ENCODE measurements at regions not wholly inside any gene's neighbourhood (a gene's known extent, or its start where the extent isn't known, plus 50 kb on each side); places are given as distances from the start of the nearest gene placed in this dataset.

- Histone ChIP-seq H3K9me3 (no peaks in the 10 kb centered on the region), H3K4me2 (no peak overlapping the region), H3K4me1 (0 out of 3 replicates have a peak, but pooled peaks cover 5% of the 10 kb centered on the region), H3K4me3 (no peak overlapping the region), H3K27ac (no peak overlapping the region)
- DNase-seq (ENCODE audit: low read depth in 1 of 2, low spot score in 1 of 2): no peak
- ChIA-PET CTCF (interaction anchor here (1.3 kb wide), 1 partner anchor 15 kb away, joined by 3 read pairs; no protein-coding TSS in a partner anchor), POLR2A (no interaction called here)
- no peak for ATAC-seq
- WGBS (ENCODE audit: missing lambda C conversion rate): 19% methylated on average over 3 of the region's 3 CpGs
- no peak for TF ChIP-seq SMC3 (IDR thresholded peaks at IDR 0.05)
- FAIRE-seq: no peak
Measured at GRCh38 chr13:90974249-90974975, 373.1 kb upstream of the MIR17HG start.

- Histone ChIP-seq H3K4me3 (no peak overlapping the region), H3K27ac (no peak overlapping the region), H3K4me1 (no peaks in the 10 kb centered on the region), H3K9me3 (no peaks in the 10 kb centered on the region), H3K4me2 (no peak overlapping the region)
- FAIRE-seq (no peak), DNase-seq (ENCODE audit: low read depth in 1 of 2, low spot score in 1 of 2) (no peak), ATAC-seq (no peak)
- 41% methylated on average over 3 of the region's 3 CpGs for WGBS (ENCODE audit: missing lambda C conversion rate)
- no peak for TF ChIP-seq ZNF302 (CRISPR knock-in tag; IDR thresholded peaks at IDR 0.05)
- no peak for TF ChIP-seq FOXS1 (CRISPR knock-in tag; IDR thresholded peaks at IDR 0.05)
- TF ChIP-seq RCOR1 (IDR thresholded peaks at IDR 0.05; ENCODE audit: low read depth, low read length): no peak
- no peak for TF ChIP-seq POLR2A (IDR thresholded peaks at IDR 0.05; ENCODE audit: low read length)
- no peak for TF ChIP-seq MYC (IDR thresholded peaks at IDR 0.05; ENCODE audit: borderline replicate concordance, low read length)
- no peak for TF ChIP-seq MAX (IDR thresholded peaks at IDR 0.05)
- POLR2A ChIA-PET: no interaction called here
- CTCF ChIA-PET: no interaction called here
Measured at GRCh38 chr13:90979059-90979458, 368.4 kb upstream of the MIR17HG start.

- 76% methylated on average over 6 of the region's 6 CpGs for WGBS (ENCODE audit: missing lambda C conversion rate)
- FAIRE-seq: no peak
- no peaks in the 10 kb centered on the region for H3K9me3 ChIP-seq
- no peak overlapping the region for H3K27ac ChIP-seq
- no peak overlapping the region for H3K4me3 ChIP-seq
- no peak overlapping the region for H3K4me2 ChIP-seq
- no peak for ATAC-seq
- no peak for TF ChIP-seq CTCF (IDR thresholded peaks at IDR 0.05)
- TF ChIP-seq ZSCAN20 (CRISPR knock-in tag; IDR thresholded peaks at IDR 0.05): no peak
- TF ChIP-seq ZNF302 (CRISPR knock-in tag; IDR thresholded peaks at IDR 0.05): no peak
- no peak for TF ChIP-seq POLR2AphosphoS2 (conservative IDR thresholded peaks at IDR 0.05; ENCODE audit: low read length)
- no peak for TF ChIP-seq PHF8 (IDR thresholded peaks at IDR 0.05; ENCODE audit: borderline replicate concordance, low read depth)
- no peak for TF ChIP-seq RCOR1 (IDR thresholded peaks at IDR 0.05; ENCODE audit: low read depth, low read length)
- TF ChIP-seq NR3C1 (IDR thresholded peaks at IDR 0.05): no peak
- TF ChIP-seq CBX2 (IDR thresholded peaks at IDR 0.05; ENCODE audit: borderline replicate concordance, low read depth): no peak
- no peak for TF ChIP-seq RARB (CRISPR knock-in tag; IDR thresholded peaks at IDR 0.05)
- no peak for TF ChIP-seq HEYL (CRISPR knock-in tag; IDR thresholded peaks at IDR 0.05)
- TF ChIP-seq GATA3 (IDR thresholded peaks at IDR 0.05; ENCODE audit: borderline replicate concordance): no peak
- no peak for TF ChIP-seq NFE2L2 (conservative IDR thresholded peaks at IDR 0.05; ENCODE audit: low read length)
- no peak for TF ChIP-seq SMC3 (IDR thresholded peaks at IDR 0.05)
- TF ChIP-seq MAFK (IDR thresholded peaks at IDR 0.05; ENCODE audit: partially characterized antibody): no peak
- TF ChIP-seq EHMT2 (IDR thresholded peaks at IDR 0.05; ENCODE audit: low read depth): no peak
- no peak for TF ChIP-seq CHD2 (IDR thresholded peaks at IDR 0.05; ENCODE audit: low read length, partially characterized antibody)
- TF ChIP-seq ATOH8 (CRISPR knock-in tag; IDR thresholded peaks at IDR 0.05; ENCODE audit: low read depth): no peak
- no peak for TF ChIP-seq MYC (IDR thresholded peaks at IDR 0.05; ENCODE audit: borderline replicate concordance, low read length)
- 0 out of 3 replicates have a peak, but pooled peaks cover 4% of the 10 kb centered on the region for H3K4me1 ChIP-seq
- no peak for DNase-seq (ENCODE audit: low read depth in 1 of 2, low spot score in 1 of 2)
- POLR2A ChIA-PET: no interaction called here
- CTCF ChIA-PET: no interaction called here
Measured at GRCh38 chr13:90984756-90985155, 362.7 kb upstream of the MIR17HG start.
